ENCODE measurements at regions not wholly inside any gene's neighbourhood (a gene's known extent, or its start where the extent isn't known, plus 50 kb on each side); places are given as distances from the start of the nearest gene placed in this dataset.

- H3K27me3 ChIP-seq (ENCODE audit: control insufficient read depth in 1 of 2, insufficient read depth in 2 of 2, low read length in 2 of 2), result no peaks in the 10 kb centered on the region
- POLR2A ChIA-PET, result no interaction called here
- intact Hi-C loops (cut with micrococcal nuclease; ENCODE audit: unreplicated experiment), result no loop called here
- in situ Hi-C loops (cut with HindIII; ENCODE audit: extremely low pct_ligation_motif_present, low pct_unique_long_range_greater_than_20kb), result no loop called here
- DNase-seq (ENCODE audit: low spot score), result no peak
- H3K27ac ChIP-seq (ENCODE audit: extremely low read length, insufficient read depth, low read length), result no peak overlapping the region
- peaks cover 11% of the 10 kb centered on the region; the same call in 1 of the 2 replicates for H3K9me3 ChIP-seq (ENCODE audit: low read length)
- FAIRE-seq, result no peak
- no peak overlapping the region for H3K9ac ChIP-seq (ENCODE audit: insufficient read depth, low read depth, low read length)
- no TSS peak for BruUV-seq (replicated peaks)
- H3K4me3 ChIP-seq (replicated peaks in 1 of 3; ENCODE audit: insufficient read depth in 1 of 3, low read depth in 2 of 3, low read length in 3 of 3), result no peak overlapping the region
- TF ChIP-seq GPN1 (CRISPR knock-in tag; IDR thresholded peaks at IDR 0.05; ENCODE audit: borderline replicate concordance) (no peak), MAFK (conservative IDR thresholded peaks at IDR 0.05 in 1 of 2, IDR thresholded peaks at IDR 0.05 in 1 of 2; ENCODE audit: low read length in 2 of 2) (peak; percentile 93 to 95), MAFF (IDR thresholded peaks at IDR 0.05; ENCODE audit: low read depth, low read length) (peak; percentile 93)
- H3K79me2 ChIP-seq (ENCODE audit: insufficient read depth, low read length), result no peaks in the 10 kb centered on the region
- no peaks in the 10 kb centered on the region for H4K20me1 ChIP-seq (ENCODE audit: insufficient read depth, low read length)
- no peak for ATAC-seq
- no peak overlapping the region for H3K4me2 ChIP-seq (ENCODE audit: low read depth, low read length)
- no peak overlapping the region for H2AFZ ChIP-seq (ENCODE audit: low read length)
- CTCF ChIA-PET (ENCODE audit: low intra/inter-chr PET ratio, low total read pairs), result no interaction called here
- no peaks in the 10 kb centered on the region for H3K4me1 ChIP-seq (ENCODE audit: insufficient read depth, low read length)
- H3K36me3 ChIP-seq (replicated peaks in 1 of 2; ENCODE audit: control insufficient read depth in 1 of 2, insufficient read depth in 2 of 2, low read length in 2 of 2), result no peaks in the 10 kb centered on the region
Measured at GRCh38 chr16:59558679-59559078, 824.6 kb upstream of the GOT2 start.

DNA sequence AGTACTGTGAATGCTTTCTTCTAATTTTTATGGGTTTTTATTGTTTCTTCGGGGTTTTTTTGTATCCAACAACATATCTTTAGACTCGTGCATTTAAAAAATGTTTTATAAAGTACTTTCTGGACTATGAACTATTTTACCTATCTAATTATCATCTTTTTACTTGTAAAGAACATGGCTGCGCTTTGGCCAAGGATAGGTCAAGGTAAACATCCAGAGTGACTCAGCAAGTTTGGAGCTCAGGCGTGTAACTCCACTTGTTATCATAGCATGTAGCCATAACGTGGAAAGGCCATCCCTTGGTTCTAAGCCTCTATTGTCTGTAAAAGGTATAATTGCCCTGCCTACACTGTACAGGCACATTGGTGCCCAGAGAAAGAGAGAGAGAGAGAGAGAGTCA, 818.0 kb upstream of the GOT2 start:
- WGBS (ENCODE audit: low lambda C conversion rate), result 2% methylated on average over 5 of the region's 5 CpGs
- intact Hi-C loops (cut with micrococcal nuclease; ENCODE audit: unreplicated experiment) (no loop called here), in situ Hi-C loops (cut with HindIII; ENCODE audit: extremely low pct_ligation_motif_present, low pct_unique_long_range_greater_than_20kb) (no loop called here)
- H3K79me2 ChIP-seq (ENCODE audit: insufficient read depth, low read length), result no peaks in the 10 kb centered on the region
- FAIRE-seq (no peak), DNase-seq (ENCODE audit: low spot score) (peak; percentile 3), ATAC-seq (no peak)
- no peaks in the 10 kb centered on the region for H3K27me3 ChIP-seq (ENCODE audit: control insufficient read depth in 1 of 2, insufficient read depth in 2 of 2, low read length in 2 of 2)
- no peaks in the 10 kb centered on the region for H4K20me1 ChIP-seq (ENCODE audit: insufficient read depth, low read length)
- ChIA-PET POLR2A (no interaction called here), CTCF (ENCODE audit: low intra/inter-chr PET ratio, low total read pairs) (no interaction called here)
- no peaks in the 10 kb centered on the region for H3K9me3 ChIP-seq (ENCODE audit: low read length)
- no peak overlapping the region for H3K9ac ChIP-seq (ENCODE audit: insufficient read depth, low read depth, low read length)
- no peak overlapping the region for H2AFZ ChIP-seq (ENCODE audit: low read length)
- H3K27ac ChIP-seq (ENCODE audit: extremely low read length, insufficient read depth, low read length), result no peak overlapping the region
- TF ChIP-seq RNF2 (conservative IDR thresholded peaks at IDR 0.05; ENCODE audit: low read depth) (no peak), ZNF30 (CRISPR knock-in tag; IDR thresholded peaks at IDR 0.05) (no peak), ZNF790 (CRISPR knock-in tag; IDR thresholded peaks at IDR 0.05; ENCODE audit: borderline replicate concordance) (no peak), NFE2L2 (IDR thresholded peaks at IDR 0.05; ENCODE audit: low read length) (peak; percentile 91), MAFK (conservative IDR thresholded peaks at IDR 0.05 in 1 of 2, IDR thresholded peaks at IDR 0.05 in 1 of 2; ENCODE audit: low read length in 2 of 2) (peak; percentile 14 to 24; a peak in 1 of 4 replicates)
- H3K4me3 ChIP-seq (replicated peaks in 1 of 3; ENCODE audit: insufficient read depth in 1 of 3, low read depth in 2 of 3, low read length in 3 of 3), result no peak overlapping the region
- H3K36me3 ChIP-seq (replicated peaks in 1 of 2; ENCODE audit: control insufficient read depth in 1 of 2, insufficient read depth in 2 of 2, low read length in 2 of 2), result no peaks in the 10 kb centered on the region
- no peaks in the 10 kb centered on the region; the same call in 1 of the 2 replicates for H3K4me1 ChIP-seq (ENCODE audit: insufficient read depth, low read length)
- no peak overlapping the region for H3K4me2 ChIP-seq (ENCODE audit: low read depth, low read length)
- BruUV-seq (replicated peaks), result no TSS peak

Data from HepG2 (cell line).